Psoas muscle (tissue), 7 donors: ENCODE measurements at regions not wholly inside any gene's neighbourhood (a gene's known extent, or its start where the extent isn't known, plus 50 kb on each side); places are given as distances from the start of the nearest gene placed in this dataset.
"Not testable (repeated sequence)": the region's sequence is repeated elsewhere in the genome, so short reads cannot be mapped to it uniquely, and the experiment has no call there.

Source experiments
- ATAC-seq, 4 donors: fragments of 200-7000 bp; cut with Tn5 transposase; one replicate each; pipeline ENCODE4 v1.9.1; 2020; ENCODE audit warnings: moderate library complexity in 3 of 4, mild to moderate bottlenecking in 2 of 4
- DNase-seq, 2 donors: peaks; one replicate each; pipeline ENCODE4 v3.0.0-alpha.2; 2020
- H3K27ac ChIP-seq: fragments of 200-600 bp; one replicate; pipeline ENCODE4 v1.8.0; 2022
- H3K27me3 ChIP-seq, 3 donors: fragments of 200-600 bp in 1 of 3; one replicate each; pipeline versions ENCODE4 v1.6.1 to v1.8.0; 2013 to 2022; ENCODE audit warnings: low read length in 2 of 3, mild to moderate bottlenecking in 2 of 3, moderate library complexity in 1 of 3; ENCODE audit not compliant: insufficient read depth in 3 of 3
- H3K36me3 ChIP-seq, 2 donors: fragments of 200-600 bp in 1 of 2; one replicate each; pipeline versions ENCODE4 v1.6.1 to v1.8.0; 2013 to 2022; ENCODE audit warnings: low read depth in 1 of 2, mild to moderate bottlenecking in 1 of 2, moderate library complexity in 1 of 2; ENCODE audit not compliant: insufficient read depth in 1 of 2
- H3K4me1 ChIP-seq: fragments of 200-600 bp; one replicate; pipeline ENCODE4 v1.8.0; 2022
- H3K4me3 ChIP-seq: fragments of 200-600 bp; one replicate; pipeline ENCODE4 v1.8.0; 2022; ENCODE audit warnings: mild to moderate bottlenecking
- H3K9me3 ChIP-seq: fragments of 200-600 bp; one replicate; pipeline ENCODE4 v1.8.0; 2022
- CTCF ChIP-seq: fragments of 200-600 bp; IDR thresholded peaks from one replicate; pipeline ENCODE4 v1.8.0; 2022; ENCODE audit warnings: antibody characterized with exemption
- WGBS, 3 donors: extraction: QIAGEN DNeasy Blood & Tissue Kit; methylation state at CpG; one replicate each; pipeline versions ENCODE4 v1.1.6 to v1.1.7; 2013; 5-methylcytosine and 5-hydroxymethylcytosine counted together
- intact Hi-C, 2 donors: fragments of 100-400 bp; cut with DNase I; formaldehyde crosslinking; loops; one replicate each; pipeline versions ENCODE4 v1.11.0 to v1.14.2; 2022
- donor health status: healthy with polysubstance abuse.
- donor health status: DM: no; HTN: no; CAD: no; lungs with moderate emphysema.
- donor health status: Bipolar disorder and iron deficiency.
- donor health status: healthy.
- donor health status: DM: yes; HTN: yes; CAD: no.
- donor health status: DM: no; HTN: no; CAD: no.
- donor health status: DM: yes; HTN: yes; CAD: no.

- ATAC-seq, result no peak
- intact Hi-C loops, result no loop called here
- Histone ChIP-seq H3K4me3 (no peak overlapping the region), H3K27me3 (peaks cover 0 to 3% (median 0%) of the 10 kb centered on the region in 3 donors), H3K9me3 (no peaks in the 10 kb centered on the region), H3K27ac (no peak overlapping the region), H3K4me1 (no peaks in the 10 kb centered on the region), H3K36me3 (no peaks in the 10 kb centered on the region)
- WGBS, 3 donors, result 84 to 88% (median 87%) methylated on average over 5 of the region's 5 CpGs
- no peak for DNase-seq
- TF ChIP-seq CTCF, result no peak
Measured at GRCh38 chr2:16218161-16218560, 277.8 kb downstream of the MYCN start.

GRCh38 chr2:16217741-16218140 is 277.4 kb downstream of the MYCN start:
- H3K9me3 ChIP-seq, intact Hi-C loops, ATAC-seq, H3K4me1 ChIP-seq, H3K27ac ChIP-seq, DNase-seq, H3K4me3 ChIP-seq, H3K36me3 ChIP-seq, H3K27me3 ChIP-seq: not testable (repeated sequence)
- 93 to 96% (median 94%) methylated on average over 8 of the region's 8 CpGs for WGBS, 3 donors

GRCh38 chr2:16217291-16217690 is 276.9 kb downstream of the MYCN start:
- no peak for TF ChIP-seq CTCF
- no peak overlapping the region for H3K27ac ChIP-seq
- H3K36me3 ChIP-seq, result no peaks in the 10 kb centered on the region
- DNase-seq (no peak), ATAC-seq (no peak)
- no peaks in the 10 kb centered on the region for H3K27me3 ChIP-seq
- no peak overlapping the region for H3K4me3 ChIP-seq
- no peaks in the 10 kb centered on the region for H3K4me1 ChIP-seq
- H3K9me3 ChIP-seq, result no peaks in the 10 kb centered on the region
- WGBS, 3 donors, result 86 to 87% (median 87%) methylated on average over 4 of the region's 4 CpGs
- intact Hi-C loops, result no loop called here

GRCh38 chr2:16216558-16216945 is 276.2 kb downstream of the MYCN start:
- no peak overlapping the region for H3K27ac ChIP-seq
- WGBS, 3 donors, result 54 to 70% (median 62%) methylated on average over 11 of the region's 11 CpGs
- TF ChIP-seq CTCF, result no peak

GRCh38 chr2:16215902-16216557 is 275.7 kb downstream of the MYCN start:
- Histone ChIP-seq H3K9me3 (no peaks in the 10 kb centered on the region), H3K27ac (no peak overlapping the region), H3K4me1 (no peaks in the 10 kb centered on the region), H3K4me3 (no peak overlapping the region), H3K36me3 (no peaks in the 10 kb centered on the region), H3K27me3 (no peaks in the 10 kb centered on the region)
- peak in 1 of 4 donors; percentile 51 for ATAC-seq
- no peak for TF ChIP-seq CTCF
- no peak for DNase-seq
- 51 to 70% (median 52%) methylated on average over 16 of the region's 16 CpGs for WGBS, 3 donors
- intact Hi-C loops, result no loop called here

More at GRCh38 chr2:16216558-16216945, 276.2 kb downstream of the MYCN start:
- DNase-seq (no peak), ATAC-seq (no peak)
- intact Hi-C loops, result no loop called here
- no peaks in the 10 kb centered on the region for H3K4me1 ChIP-seq
- no peaks in the 10 kb centered on the region for H3K9me3 ChIP-seq
- H3K27me3 ChIP-seq, result no peaks in the 10 kb centered on the region
- H3K36me3 ChIP-seq, result no peaks in the 10 kb centered on the region
- no peak overlapping the region for H3K4me3 ChIP-seq
